Astrocyte (in vitro differentiated cells and primary cell): ENCODE measurements at regions not wholly inside any gene's neighbourhood (a gene's known extent, or its start where the extent isn't known, plus 50 kb on each side); places are given as distances from the start of the nearest gene placed in this dataset.

Experiments
- CTCF ChIP-seq: IDR thresholded peaks from 2 replicates; pipeline ENCODE4 v1.5.1; 2011; ENCODE audit warnings: low read depth, mild to moderate bottlenecking, inconsistent platforms, low read length, moderate library complexity; ENCODE audit not compliant: insufficient read depth
- EZH2 ChIP-seq: IDR thresholded peaks from 2 replicates; pipeline ENCODE4 v1.6.1; 2012; ENCODE audit warnings: mild to moderate bottlenecking, low read length, inconsistent platforms; ENCODE audit not compliant: insufficient read depth

GRCh38 chr6:44667226-44667625, 279.7 kb downstream of the CDC5L start:
- no peak for TF ChIP-seq CTCF
- no peak for TF ChIP-seq EZH2
